NB4 (cell line): ENCODE measurements at regions not wholly inside any gene's neighbourhood (a gene's known extent, or its start where the extent isn't known, plus 50 kb on each side); places are given as distances from the start of the nearest gene placed in this dataset.

Experiments
- CTCF ChIP-seq: IDR thresholded peaks from one replicate; pipeline ENCODE4 v1.5.1; 2012; ENCODE audit warnings: low read depth, low read length
- MAX ChIP-seq: IDR thresholded peaks from 2 replicates; pipeline ENCODE4 v1.6.1; 2011; ENCODE audit warnings: low read depth, low read length
- MYC ChIP-seq: IDR thresholded peaks from 2 replicates; pipeline ENCODE4 v1.6.1; 2011; ENCODE audit warnings: low read depth, low read length
- POLR2A ChIP-seq: IDR thresholded peaks from 2 replicates; pipeline ENCODE4 v1.6.1; 2011; ENCODE audit warnings: mild to moderate bottlenecking; ENCODE audit not compliant: insufficient read length; ENCODE audit errors: extremely low read depth

DNA sequence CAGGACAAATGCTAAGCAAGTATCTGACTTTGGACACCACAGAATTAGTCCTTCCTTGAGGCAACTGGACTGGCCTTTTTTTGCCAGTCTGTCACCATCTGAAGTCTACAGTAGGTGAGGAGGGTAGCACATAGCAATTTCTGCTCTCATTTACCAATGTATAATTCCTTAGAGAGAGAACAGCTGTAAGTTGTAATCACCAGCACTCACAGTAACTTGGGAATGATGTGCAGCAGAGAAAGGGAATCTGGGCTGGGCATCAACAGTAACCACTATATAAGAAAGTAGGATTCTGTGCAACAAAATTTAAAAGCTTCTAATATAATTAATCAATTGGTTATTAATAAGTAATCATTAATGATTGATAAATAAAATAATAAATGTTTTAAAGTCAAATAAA is 86.3 kb upstream of the FAT3 start:
- TF ChIP-seq POLR2A = no peak
- TF ChIP-seq MYC = no peak
- TF ChIP-seq CTCF = no peak
- TF ChIP-seq MAX = no peak
